ES-I3 (cell line): ENCODE measurements at regions not wholly inside any gene's neighbourhood (a gene's known extent, or its start where the extent isn't known, plus 50 kb on each side); places are given as distances from the start of the nearest gene placed in this dataset.

Experiments
- H3K36me3 ChIP-seq: 2 replicates; pipeline ENCODE4 v1.6.1; 2013; ENCODE audit warnings: mild to moderate bottlenecking, low read length, control low read depth, moderate library complexity; ENCODE audit not compliant: insufficient read depth
- H3K4me1 ChIP-seq: 2 replicates; pipeline ENCODE4 v1.6.1; 2013; ENCODE audit warnings: mild to moderate bottlenecking, control low read depth, low read length; ENCODE audit not compliant: insufficient read depth
- H3K9ac ChIP-seq: 2 replicates; pipeline ENCODE4 v1.6.1; 2013; ENCODE audit warnings: low read depth, mild to moderate bottlenecking, low read length, moderate library complexity
- H3K9me3 ChIP-seq: 2 replicates; pipeline ENCODE4 v1.6.1; 2013; ENCODE audit warnings: mild to moderate bottlenecking, low read length, moderate library complexity; ENCODE audit not compliant: control insufficient read depth, insufficient read depth

- no peaks in the 10 kb centered on the region for H3K36me3 ChIP-seq
- peaks cover 17% of the 10 kb centered on the region for H3K4me1 ChIP-seq
- H3K9ac ChIP-seq, result no peak overlapping the region
- H3K9me3 ChIP-seq, result no peaks in the 10 kb centered on the region
These were observed 74.7 kb upstream of the IFNE start for GRCh38 chr9:21556581-21557427.

GRCh38 chr9:21557428-21557768 lies 75.3 kb upstream of the IFNE start:
- Histone ChIP-seq H3K9ac (no peak overlapping the region), H3K36me3 (no peaks in the 10 kb centered on the region), H3K9me3 (no peaks in the 10 kb centered on the region), H3K4me1 (peaks cover 11% of the 10 kb centered on the region)

- Histone ChIP-seq H3K36me3 (no peaks in the 10 kb centered on the region), H3K9me3 (no peaks in the 10 kb centered on the region), H3K9ac (peak overlapping the region; percentile 87), H3K4me1 (peaks cover 5% of the 10 kb centered on the region)
These were observed 76.0 kb upstream of the IFNE start for GRCh38 chr9:21558079-21558478.

GRCh38 chr9:21558615-21559401 lies 76.7 kb upstream of the IFNE start:
- no peaks in the 10 kb centered on the region for H3K36me3 ChIP-seq
- no peaks in the 10 kb centered on the region for H3K9me3 ChIP-seq
- peaks cover 5% of the 10 kb centered on the region for H3K4me1 ChIP-seq
- peak overlapping the region; percentile 87 for H3K9ac ChIP-seq

- Histone ChIP-seq H3K4me1 (peaks cover 7% of the 10 kb centered on the region), H3K36me3 (no peaks in the 10 kb centered on the region), H3K9ac (peak overlapping the region; percentile 87), H3K9me3 (no peaks in the 10 kb centered on the region)
These were observed 77.5 kb upstream of the IFNE start for GRCh38 chr9:21559402-21560280.

GRCh38 chr9:21560281-21560745 lies 78.2 kb upstream of the IFNE start:
- Histone ChIP-seq H3K9ac (peak overlapping the region; percentile 87; the same call in 1 of the 2 replicates), H3K36me3 (no peaks in the 10 kb centered on the region)

GRCh38 chr9:21561502-21561901 lies 79.4 kb upstream of the IFNE start:
- H3K4me1 ChIP-seq, result peaks cover 4% of the 10 kb centered on the region; the same call in 1 of the 2 replicates
- H3K9ac ChIP-seq, result no peak overlapping the region

More at GRCh38 chr9:21560281-21560745, 78.2 kb upstream of the IFNE start:
- Histone ChIP-seq H3K9me3 (no peaks in the 10 kb centered on the region), H3K4me1 (peaks cover 9% of the 10 kb centered on the region)

GRCh38 chr9:21564175-21564574 lies 82.1 kb upstream of the IFNE start:
- H3K9me3 ChIP-seq, result no peaks in the 10 kb centered on the region
- no peak overlapping the region for H3K9ac ChIP-seq
- no peaks in the 10 kb centered on the region for H3K36me3 ChIP-seq
- H3K4me1 ChIP-seq, result peaks cover 4% of the 10 kb centered on the region; the same call in 1 of the 2 replicates

More at GRCh38 chr9:21561502-21561901, 79.4 kb upstream of the IFNE start:
- no peaks in the 10 kb centered on the region for H3K36me3 ChIP-seq
- H3K9me3 ChIP-seq, result no peaks in the 10 kb centered on the region

GRCh38 chr9:21565155-21565554 lies 83.0 kb upstream of the IFNE start:
- Histone ChIP-seq H3K36me3 (no peaks in the 10 kb centered on the region), H3K9me3 (no peaks in the 10 kb centered on the region), H3K4me1 (peaks cover 4% of the 10 kb centered on the region; the same call in 1 of the 2 replicates), H3K9ac (no peak overlapping the region)

GRCh38 chr9:21567926-21568325 lies 85.8 kb upstream of the IFNE start:
- Histone ChIP-seq H3K4me1 (peaks cover 4% of the 10 kb centered on the region; the same call in 1 of the 2 replicates), H3K9ac (no peak overlapping the region), H3K9me3 (no peaks in the 10 kb centered on the region), H3K36me3 (no peaks in the 10 kb centered on the region)

GRCh38 chr9:21568484-21568883 lies 86.4 kb upstream of the IFNE start:
- Histone ChIP-seq H3K9me3 (no peaks in the 10 kb centered on the region), H3K36me3 (no peaks in the 10 kb centered on the region), H3K9ac (no peak overlapping the region), H3K4me1 (peaks cover 4% of the 10 kb centered on the region; the same call in 1 of the 2 replicates)

- Histone ChIP-seq H3K9me3 (no peaks in the 10 kb centered on the region), H3K4me1 (peaks cover under 1% of the 10 kb centered on the region; the same call in 1 of the 2 replicates), H3K36me3 (no peaks in the 10 kb centered on the region), H3K9ac (no peak overlapping the region)
These were observed 87.6 kb upstream of the IFNE start for GRCh38 chr9:21569721-21570120.

- Histone ChIP-seq H3K9ac (no peak overlapping the region), H3K9me3 (no peaks in the 10 kb centered on the region), H3K36me3 (no peaks in the 10 kb centered on the region), H3K4me1 (peaks cover 2% of the 10 kb centered on the region; the same call in 1 of the 2 replicates)
These were observed 88.6 kb upstream of the IFNE start for GRCh38 chr9:21570643-21571275.
